GM23248 (cell line): ENCODE measurements at regions not wholly inside any gene's neighbourhood (a gene's known extent, or its start where the extent isn't known, plus 50 kb on each side); places are given as distances from the start of the nearest gene placed in this dataset.

Source experiments
- DNase-seq: peaks from one replicate; pipeline ENCODE4 v3.0.0-alpha.2; 2015
- H2AFZ ChIP-seq: fragments of 200-600 bp; sonication (generic); 2 replicates; pipeline ENCODE4 v1.6.1; 2016; ENCODE audit warnings: antibody characterized with exemption
- H3F3A ChIP-seq: fragments of 200-600 bp; sonication (generic); 2 replicates; pipeline ENCODE4 v1.6.1; 2016; ENCODE audit warnings: mild to moderate bottlenecking, antibody characterized with exemption, mixed run types; ENCODE audit not compliant: insufficient read depth
- H3K27ac ChIP-seq: fragments of 200-600 bp; sonication (generic); 2 replicates; pipeline ENCODE4 v1.5.1; 2016; ENCODE audit warnings: mild to moderate bottlenecking
- H3K27me3 ChIP-seq: fragments of 200-600 bp; sonication (generic); replicated peaks from 2 replicates; pipeline ENCODE4 v1.6.1; 2016; ENCODE audit warnings: mild to moderate bottlenecking; ENCODE audit not compliant: insufficient read depth
- H3K36me3 ChIP-seq: fragments of 200-600 bp; sonication (generic); 2 replicates; pipeline ENCODE4 v1.6.1; 2016; ENCODE audit warnings: low read depth, mild to moderate bottlenecking
- H3K4me1 ChIP-seq: fragments of 200-600 bp; sonication (generic); 2 replicates; pipeline ENCODE4 v1.6.1; 2016; ENCODE audit warnings: mild to moderate bottlenecking; ENCODE audit not compliant: insufficient read depth
- H3K4me2 ChIP-seq: fragments of 200-600 bp; sonication (generic); one replicate; pipeline ENCODE4 v1.6.1; 2016; ENCODE audit warnings: mild to moderate bottlenecking; ENCODE audit not compliant: unreplicated experiment
- H3K4me3 ChIP-seq: fragments of 200-600 bp; sonication (generic); 2 replicates; pipeline ENCODE4 v1.5.1; 2016; ENCODE audit warnings: mild to moderate bottlenecking
- H3K79me2 ChIP-seq: fragments of 200-600 bp; sonication (generic); 2 replicates; pipeline ENCODE4 v1.6.1; 2016; ENCODE audit warnings: mild to moderate bottlenecking; ENCODE audit not compliant: insufficient read depth
- H3K9ac ChIP-seq: fragments of 200-600 bp; sonication (generic); 2 replicates; pipeline ENCODE4 v1.6.1; 2016; ENCODE audit warnings: mild to moderate bottlenecking
- H3K9me2 ChIP-seq: fragments of 200-600 bp; sonication (generic); 2 replicates; pipeline ENCODE4 v1.6.1; 2016; ENCODE audit warnings: mixed run types, mild to moderate bottlenecking, moderate library complexity; ENCODE audit not compliant: insufficient read depth
- H3K9me3 ChIP-seq: fragments of 200-600 bp; sonication (generic); one replicate; pipeline ENCODE4 v1.6.1; 2017; ENCODE audit warnings: low read depth
- H4K20me1 ChIP-seq: fragments of 200-600 bp; sonication (generic); 2 replicates; pipeline ENCODE4 v1.6.0; 2016; ENCODE audit not compliant: insufficient read depth
- EZH2 ChIP-seq: fragments of 200-600 bp; sonication (generic); IDR thresholded peaks from 2 replicates; pipeline ENCODE4 v1.6.1; 2018; ENCODE audit warnings: antibody characterized with exemption, mild to moderate bottlenecking; ENCODE audit not compliant: insufficient read depth, poor library complexity, severe bottlenecking
- EZH2phosphoT487 ChIP-seq: fragments of 200-600 bp; sonication (generic); IDR thresholded peaks from 2 replicates; pipeline ENCODE4 v1.6.1; 2018; ENCODE audit warnings: antibody characterized with exemption, moderate library complexity, mild to moderate bottlenecking, low read depth; ENCODE audit not compliant: insufficient read depth
- WGBS, 2 experiments: methylation state at CpG; one replicate each; pipeline ENCODE4 v1.1.6; 2015 to 2017; ENCODE audit warnings: low lambda C conversion rate in 2 of 2, low coverage in 1 of 2; ENCODE audit errors: missing lambda C conversion rate in 2 of 2; 5-methylcytosine and 5-hydroxymethylcytosine counted together
- in situ Hi-C: fragments of 300-500 bp; cut with MboI; formaldehyde crosslinking; loops from 2 replicates; pipeline ENCODE4 v1.15.0; 2020

- no peaks in the 10 kb centered on the region for H3K9me3 ChIP-seq
- H3F3A ChIP-seq, result no peaks in the 10 kb centered on the region
- H3K36me3 ChIP-seq, result no peaks in the 10 kb centered on the region
- peaks cover 5% of the 10 kb centered on the region; the same call in 1 of the 2 replicates for H3K27me3 ChIP-seq
- H3K4me3 ChIP-seq, result no peak overlapping the region
- H3K4me1 ChIP-seq, result no peaks in the 10 kb centered on the region
- DNase-seq, result no peak
- no peak overlapping the region for H3K27ac ChIP-seq
- no peak for TF ChIP-seq EZH2
- no peak for TF ChIP-seq EZH2phosphoT487
- H4K20me1 ChIP-seq, result no peaks in the 10 kb centered on the region
- H3K9ac ChIP-seq, result no peak overlapping the region
- H2AFZ ChIP-seq, result no peak overlapping the region
- no peaks in the 10 kb centered on the region for H3K9me2 ChIP-seq
- no peaks in the 10 kb centered on the region for H3K79me2 ChIP-seq
- in situ Hi-C loops, result no loop called here
- no peak overlapping the region for H3K4me2 ChIP-seq
- whole genome bisulfite sequencing, 2 experiments, result 59 to 71% methylated on average over 2 of the region's 2 CpGs
Measured at GRCh38 chr1:232368821-232369321, 261.1 kb downstream of the SIPA1L2 start.

GRCh38 chr1:232367293-232367692 is 262.6 kb downstream of the SIPA1L2 start:
- Histone ChIP-seq H2AFZ (no peak overlapping the region), H3K9ac (no peak overlapping the region), H3K79me2 (no peaks in the 10 kb centered on the region), H3K36me3 (no peaks in the 10 kb centered on the region), H4K20me1 (no peaks in the 10 kb centered on the region), H3K27me3 (peaks cover 5% of the 10 kb centered on the region; the same call in 1 of the 2 replicates), H3K4me3 (no peak overlapping the region), H3K9me3 (no peaks in the 10 kb centered on the region), H3K27ac (no peak overlapping the region), H3F3A (no peaks in the 10 kb centered on the region), H3K4me1 (no peaks in the 10 kb centered on the region), H3K4me2 (no peak overlapping the region), H3K9me2 (no peaks in the 10 kb centered on the region)
- TF ChIP-seq EZH2, result no peak
- TF ChIP-seq EZH2phosphoT487, result no peak
- in situ Hi-C loops, result no loop called here
- DNase-seq, result no peak
- WGBS, 2 experiments, result 49 to 50% methylated on average over 4 of the region's 4 CpGs

GRCh38 chr1:232364654-232365382 is 265.1 kb downstream of the SIPA1L2 start:
- H3K27ac ChIP-seq, result no peak overlapping the region
- TF ChIP-seq EZH2phosphoT487, result no peak
- TF ChIP-seq EZH2, result no peak
- no peak overlapping the region for H2AFZ ChIP-seq
- H3K79me2 ChIP-seq, result no peaks in the 10 kb centered on the region
- no peaks in the 10 kb centered on the region for H3K9me2 ChIP-seq
- DNase-seq, result no peak
- H3K27me3 ChIP-seq, result peaks cover 5% of the 10 kb centered on the region; the same call in 1 of the 2 replicates
- in situ Hi-C loops, result no loop called here
- no peaks in the 10 kb centered on the region for H3K4me1 ChIP-seq
- no peak overlapping the region for H3K4me2 ChIP-seq
- H3F3A ChIP-seq, result no peaks in the 10 kb centered on the region
- no peaks in the 10 kb centered on the region for H4K20me1 ChIP-seq
- H3K4me3 ChIP-seq, result no peak overlapping the region
- H3K9ac ChIP-seq, result no peak overlapping the region
- no peaks in the 10 kb centered on the region for H3K9me3 ChIP-seq
- 65 to 75% methylated on average over 3 of the region's 3 CpGs for WGBS, 2 experiments
- H3K36me3 ChIP-seq, result no peaks in the 10 kb centered on the region

GRCh38 chr1:232363008-232363407 is 266.9 kb downstream of the SIPA1L2 start:
- TF ChIP-seq EZH2 (no peak), EZH2phosphoT487 (no peak)
- in situ Hi-C loops, result no loop called here
- no peaks in the 10 kb centered on the region for H3K4me1 ChIP-seq
- no peaks in the 10 kb centered on the region for H3K36me3 ChIP-seq
- H3K79me2 ChIP-seq, result no peaks in the 10 kb centered on the region
- no peaks in the 10 kb centered on the region for H4K20me1 ChIP-seq
- no peaks in the 10 kb centered on the region for H3K9me2 ChIP-seq
- no peaks in the 10 kb centered on the region for H3F3A ChIP-seq
- no peak overlapping the region for H3K4me2 ChIP-seq
- no peaks in the 10 kb centered on the region for H3K9me3 ChIP-seq
- 0 out of 2 replicates have a peak, but pooled peaks cover 6% of the 10 kb centered on the region for H3K27me3 ChIP-seq
- no peak overlapping the region for H3K27ac ChIP-seq
- DNase-seq, result no peak
- H3K9ac ChIP-seq, result no peak overlapping the region
- WGBS, 2 experiments, result 13 to 17% methylated on average over 2 of the region's 2 CpGs
- no peak overlapping the region for H3K4me3 ChIP-seq
- H2AFZ ChIP-seq, result no peak overlapping the region
